AG09319 (cell line): ENCODE measurements at regions not wholly inside any gene's neighbourhood (a gene's known extent, or its start where the extent isn't known, plus 50 kb on each side); places are given as distances from the start of the nearest gene placed in this dataset.

Experiments used
- DNase-seq: peaks from one replicate; pipeline ENCODE4 v3.0.0-alpha.2; 2010; ENCODE audit warnings: low read depth; ENCODE audit errors: extremely low read depth
- CTCF ChIP-seq: IDR thresholded peaks from 2 replicates; pipeline ENCODE4 v1.5.1; 2011; ENCODE audit warnings: low read depth, mild to moderate bottlenecking, inconsistent platforms, low read length, moderate library complexity

- no peak for TF ChIP-seq CTCF
- no peak for DNase-seq
Measured at GRCh38 chr15:87493803-87494202, 762.7 kb downstream of the NTRK3 start.

GRCh38 chr15:87492321-87492720, 764.2 kb downstream of the NTRK3 start:
- no peak for DNase-seq
- no peak for TF ChIP-seq CTCF

- DNase-seq: no peak
- no peak for TF ChIP-seq CTCF
Measured at GRCh38 chr15:87490666-87491065, 765.9 kb downstream of the NTRK3 start.

DNA sequence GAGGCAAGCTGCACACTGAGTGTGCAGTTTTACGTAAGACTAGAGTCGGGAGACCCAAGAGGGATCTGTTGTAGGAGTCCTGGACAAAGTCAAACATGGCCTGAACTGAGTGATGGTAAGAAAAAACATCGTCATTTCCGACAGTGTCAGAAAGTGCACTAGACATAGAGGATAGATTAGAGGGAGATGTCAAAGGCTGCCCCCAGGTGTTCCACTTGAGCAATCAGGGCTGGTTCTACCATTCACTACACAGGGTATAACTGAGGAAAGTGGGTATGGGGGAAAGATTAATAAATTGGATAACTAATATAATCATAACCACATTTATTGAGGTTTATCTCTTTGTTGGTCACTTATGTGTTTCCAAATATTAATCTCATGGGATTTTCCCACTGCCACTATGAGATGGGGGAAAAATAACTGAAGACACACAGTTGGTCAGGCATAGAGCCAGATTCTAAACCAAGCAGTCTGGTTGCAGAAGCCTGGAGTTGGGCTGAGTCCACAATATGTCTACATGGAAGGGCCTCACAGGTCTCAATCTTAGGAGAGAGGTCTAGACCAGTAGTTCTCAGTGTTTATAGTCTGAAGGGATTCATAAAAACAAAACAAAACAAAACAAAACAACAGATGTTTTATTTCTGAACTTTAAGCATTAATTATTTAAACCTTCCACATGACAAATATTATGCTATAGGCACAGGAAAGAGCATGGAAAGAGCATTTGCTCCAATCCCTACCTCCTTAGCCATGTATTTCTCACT, 766.5 kb downstream of the NTRK3 start:
- TF ChIP-seq CTCF: no peak
- DNase-seq: no peak

- DNase-seq: no peak
- no peak for TF ChIP-seq CTCF
Measured at GRCh38 chr15:87489456-87489855, 767.1 kb downstream of the NTRK3 start.

DNA sequence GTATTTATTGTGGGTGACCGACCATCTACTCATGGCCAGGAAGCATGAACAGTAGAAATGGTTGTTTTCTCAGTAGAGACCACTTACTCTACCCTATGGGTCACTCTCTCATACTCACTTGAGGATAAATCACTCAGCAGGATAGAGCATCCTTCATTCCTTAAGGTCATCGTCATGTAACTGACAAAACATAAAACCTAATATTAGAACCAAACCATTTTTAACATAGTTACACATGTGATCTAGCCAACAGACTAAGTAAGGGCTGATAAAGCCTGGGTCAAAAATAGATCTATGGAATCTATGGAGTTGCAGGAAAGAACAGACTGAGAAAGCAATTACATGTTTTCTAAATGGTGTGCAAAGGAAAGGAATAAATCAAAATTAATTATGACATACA, 769.1 kb downstream of the NTRK3 start:
- no peak for DNase-seq
- TF ChIP-seq CTCF: no peak

DNA sequence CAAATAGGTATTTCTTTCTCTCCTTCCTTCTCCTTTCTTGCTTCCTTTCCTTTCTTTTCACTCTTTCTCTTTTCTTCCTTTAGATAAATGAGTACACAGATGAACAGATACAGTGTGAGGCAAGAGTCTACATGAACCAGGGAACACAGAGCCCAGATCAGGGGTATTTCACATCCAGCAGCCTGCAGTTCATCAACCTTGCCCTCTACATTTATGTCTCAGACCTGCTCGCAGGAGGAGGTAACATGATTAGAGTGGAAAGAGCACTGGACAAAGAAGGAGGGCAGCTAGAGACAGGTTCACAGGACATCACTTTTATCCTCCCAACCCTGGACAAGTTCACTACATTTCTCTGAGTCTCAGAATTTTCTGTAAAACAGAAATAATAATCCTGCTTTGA, 773.1 kb downstream of the NTRK3 start:
- TF ChIP-seq CTCF: no peak

More for the DNA sequence above, 773.1 kb downstream of the NTRK3 start:
- no peak for DNase-seq
